ENCODE measurements at regions not wholly inside any gene's neighbourhood (a gene's known extent, or its start where the extent isn't known, plus 50 kb on each side); places are given as distances from the start of the nearest gene placed in this dataset.

DNA sequence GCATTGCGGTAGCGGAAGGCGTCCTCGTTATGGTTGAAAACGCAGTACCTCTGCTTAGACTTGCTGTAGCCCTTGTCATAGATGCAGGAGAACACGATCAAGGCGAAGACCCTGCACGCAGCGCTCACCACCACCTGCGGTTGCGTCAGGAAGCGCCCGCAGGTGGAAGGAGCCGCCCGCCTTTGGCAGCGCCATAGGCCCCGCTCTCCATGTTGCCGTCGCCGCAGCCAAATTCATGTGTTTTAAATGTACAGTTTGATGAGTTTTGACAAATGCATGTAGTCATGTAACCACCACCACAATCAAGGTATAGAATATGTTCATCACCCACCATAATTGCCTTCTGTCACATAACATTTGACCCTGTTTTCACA is 84.9 kb upstream of the CEP78 start:
- peaks cover 14% of the 10 kb centered on the region for H3K9me3 Mint-ChIP-seq
- no peak overlapping the region for H3K27ac Mint-ChIP-seq
- no peaks in the 10 kb centered on the region for H3K27me3 Mint-ChIP-seq (ENCODE audit: low read depth)
- no peaks in the 10 kb centered on the region for H3K4me1 Mint-ChIP-seq
- TF ChIP-seq, protein P1, sequence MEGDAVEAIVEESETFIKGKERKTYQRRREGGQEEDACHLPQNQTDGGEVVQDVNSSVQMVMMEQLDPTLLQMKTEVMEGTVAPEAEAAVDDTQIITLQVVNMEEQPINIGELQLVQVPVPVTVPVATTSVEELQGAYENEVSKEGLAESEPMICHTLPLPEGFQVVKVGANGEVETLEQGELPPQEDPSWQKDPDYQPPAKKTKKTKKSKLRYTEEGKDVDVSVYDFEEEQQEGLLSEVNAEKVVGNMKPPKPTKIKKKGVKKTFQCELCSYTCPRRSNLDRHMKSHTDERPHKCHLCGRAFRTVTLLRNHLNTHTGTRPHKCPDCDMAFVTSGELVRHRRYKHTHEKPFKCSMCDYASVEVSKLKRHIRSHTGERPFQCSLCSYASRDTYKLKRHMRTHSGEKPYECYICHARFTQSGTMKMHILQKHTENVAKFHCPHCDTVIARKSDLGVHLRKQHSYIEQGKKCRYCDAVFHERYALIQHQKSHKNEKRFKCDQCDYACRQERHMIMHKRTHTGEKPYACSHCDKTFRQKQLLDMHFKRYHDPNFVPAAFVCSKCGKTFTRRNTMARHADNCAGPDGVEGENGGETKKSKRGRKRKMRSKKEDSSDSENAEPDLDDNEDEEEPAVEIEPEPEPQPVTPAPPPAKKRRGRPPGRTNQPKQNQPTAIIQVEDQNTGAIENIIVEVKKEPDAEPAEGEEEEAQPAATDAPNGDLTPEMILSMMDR (IDR thresholded peaks at IDR 0.05; ENCODE audit: unreplicated experiment): no peak
- no peak overlapping the region for H3K4me3 Mint-ChIP-seq
- DNase-seq (ENCODE audit: low spot score in 2 of 2, unreplicated experiment in 2 of 2): no peak
- H3K36me3 Mint-ChIP-seq: no peaks in the 10 kb centered on the region

DNA sequence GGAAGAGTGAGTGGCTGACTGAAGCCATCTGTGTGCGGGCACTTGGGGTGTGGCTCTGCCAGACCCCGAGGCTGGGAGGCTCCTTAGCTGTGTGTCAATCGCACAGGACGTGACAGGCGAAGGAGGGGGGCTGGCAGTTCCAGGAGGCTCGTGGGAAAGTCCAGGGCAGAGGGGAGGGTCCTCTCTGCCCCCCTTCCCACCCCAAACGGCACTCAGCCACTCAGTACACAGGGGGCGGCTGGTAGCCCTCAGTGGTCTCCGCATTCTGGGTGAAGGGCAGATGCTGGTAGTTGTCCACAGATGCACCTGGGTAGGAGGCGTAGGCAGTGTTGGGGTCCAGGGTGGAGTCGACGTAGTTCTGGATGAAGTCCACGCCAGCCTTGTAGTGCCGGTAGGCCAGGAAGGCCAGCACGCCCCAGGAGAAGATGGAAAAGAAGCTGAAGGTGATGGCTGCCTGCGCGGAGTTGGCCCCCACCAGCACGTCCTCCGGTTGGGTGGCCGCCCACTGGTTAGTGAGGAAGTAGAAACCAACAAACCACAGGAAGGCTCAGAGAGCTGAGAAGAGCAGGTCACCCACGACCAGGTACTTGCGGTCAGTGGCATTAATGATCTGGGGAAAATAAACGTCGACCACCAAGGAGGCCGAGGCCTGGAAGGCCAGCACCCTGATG is 85.4 kb upstream of the CEP78 start:
- Mint-ChIP-seq H3K36me3 (no peaks in the 10 kb centered on the region), H3K27ac (no peak overlapping the region), H3K9me3 (peaks cover 12% of the 10 kb centered on the region), H3K27me3 (ENCODE audit: low read depth) (no peaks in the 10 kb centered on the region), H3K4me3 (no peak overlapping the region), H3K4me1 (no peaks in the 10 kb centered on the region)
- TF ChIP-seq, protein P1 (IDR thresholded peaks at IDR 0.05; ENCODE audit: unreplicated experiment): no peak
- no peak for DNase-seq (ENCODE audit: low spot score in 2 of 2, unreplicated experiment in 2 of 2)

DNA sequence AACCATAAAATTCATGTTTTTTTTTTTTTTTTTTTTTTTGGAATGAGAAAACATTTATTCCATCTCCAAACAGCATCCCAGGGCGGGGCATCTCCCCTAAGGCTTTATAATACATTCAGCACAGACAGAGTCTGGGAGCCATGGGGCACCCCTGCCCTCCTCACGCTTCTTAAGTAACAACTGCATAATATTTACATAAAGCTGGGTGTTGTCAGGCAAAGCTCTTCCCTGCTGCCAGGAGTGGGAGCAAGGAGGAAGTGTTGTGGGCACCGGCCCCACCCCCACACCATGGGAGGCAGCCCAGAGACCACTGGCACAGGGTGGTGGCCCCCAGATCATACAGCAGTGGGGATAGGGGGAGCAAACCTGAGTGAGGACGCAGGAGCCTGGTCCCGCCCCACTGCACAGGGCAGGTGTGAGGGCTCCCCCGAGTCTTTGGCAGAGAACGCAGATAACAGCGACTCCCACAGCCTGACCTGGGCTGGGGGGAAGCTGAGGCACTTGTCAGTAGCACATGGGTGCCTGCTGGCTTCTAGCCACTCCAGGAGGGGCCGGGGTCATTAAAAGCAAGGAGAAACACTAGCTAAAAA is 86.1 kb upstream of the CEP78 start:
- TF ChIP-seq, protein P1 (IDR thresholded peaks at IDR 0.05; ENCODE audit: unreplicated experiment): no peak
- no peak overlapping the region for H3K4me3 Mint-ChIP-seq
- H3K27me3 Mint-ChIP-seq (ENCODE audit: low read depth): no peaks in the 10 kb centered on the region
- no peak for DNase-seq (ENCODE audit: low spot score in 2 of 2, unreplicated experiment in 2 of 2)
- no peak overlapping the region for H3K27ac Mint-ChIP-seq
- H3K4me1 Mint-ChIP-seq: no peaks in the 10 kb centered on the region
- no peaks in the 10 kb centered on the region for H3K36me3 Mint-ChIP-seq
- peaks cover 10% of the 10 kb centered on the region for H3K9me3 Mint-ChIP-seq

DNA sequence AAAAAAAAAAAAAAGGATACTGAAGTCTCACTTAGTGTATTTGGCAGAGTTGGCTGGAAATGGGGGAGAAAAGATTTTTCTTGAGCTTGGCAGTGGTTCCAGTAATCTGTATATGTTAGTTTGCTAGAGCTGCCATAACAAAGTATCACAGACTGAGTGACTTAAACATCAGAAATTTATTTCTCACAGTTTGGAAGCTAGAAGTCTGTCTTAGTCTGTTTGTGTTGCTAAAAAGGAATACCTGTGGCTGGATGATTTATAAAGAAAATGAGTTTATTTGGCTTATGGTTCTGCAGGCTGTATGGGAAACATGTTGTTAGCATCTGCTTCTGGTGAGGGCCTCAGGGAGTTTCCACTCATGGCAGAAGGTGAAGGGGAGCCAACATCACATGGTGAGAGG is 89.6 kb upstream of the CEP78 start:
- no peak for DNase-seq (ENCODE audit: low spot score in 2 of 2, unreplicated experiment in 2 of 2)
- no peak overlapping the region for H3K4me3 Mint-ChIP-seq

DNA sequence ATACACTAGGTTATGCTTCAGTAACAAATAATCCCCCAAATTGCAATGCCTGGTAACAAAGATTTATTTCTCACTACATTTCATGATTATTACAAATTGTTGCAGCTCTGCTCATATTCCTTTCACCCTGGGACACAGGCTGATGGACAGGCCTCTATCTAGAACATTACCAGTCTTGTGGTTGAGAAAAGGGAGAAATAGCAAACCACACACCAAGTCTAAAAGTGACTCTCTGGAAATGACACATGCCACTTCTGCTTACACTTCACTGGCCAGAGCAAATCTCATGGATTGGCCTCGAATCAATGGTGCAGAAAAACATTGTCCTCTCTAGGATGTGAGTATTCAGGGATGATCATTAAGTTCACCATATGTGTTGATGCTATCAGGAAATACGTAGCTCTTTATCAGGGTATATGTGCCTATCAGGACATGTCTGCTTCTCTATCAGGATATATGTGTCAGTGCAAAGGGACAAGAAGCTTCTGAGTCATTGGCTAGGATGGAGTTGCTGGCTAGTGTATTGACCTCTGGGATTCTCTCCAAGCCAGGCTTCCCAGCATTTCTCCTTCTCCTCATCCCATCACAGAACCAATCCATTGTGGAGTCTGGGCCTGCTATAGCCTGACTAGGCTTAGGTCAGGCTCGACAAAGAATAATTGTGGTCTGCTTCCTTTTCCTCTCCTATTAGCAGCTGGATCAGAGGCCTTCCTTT is 91.1 kb upstream of the CEP78 start:
- Mint-ChIP-seq H3K9me3 (peaks cover 18% of the 10 kb centered on the region), H3K4me1 (peaks cover 16% of the 10 kb centered on the region), H3K4me3 (no peak overlapping the region), H3K36me3 (peaks cover 6% of the 10 kb centered on the region), H3K27me3 (ENCODE audit: low read depth) (no peaks in the 10 kb centered on the region), H3K27ac (no peak overlapping the region)
- no peak for DNase-seq (ENCODE audit: low spot score in 2 of 2, unreplicated experiment in 2 of 2)
- TF ChIP-seq, protein P1 (IDR thresholded peaks at IDR 0.05; ENCODE audit: unreplicated experiment): no peak

More for the DNA sequence above, 89.6 kb upstream of the CEP78 start:
- Mint-ChIP-seq H3K27me3 (ENCODE audit: low read depth) (no peaks in the 10 kb centered on the region), H3K27ac (no peak overlapping the region), H3K4me1 (peaks cover 16% of the 10 kb centered on the region), H3K9me3 (peaks cover 12% of the 10 kb centered on the region), H3K36me3 (peaks cover 4% of the 10 kb centered on the region)
- TF ChIP-seq, protein P1 (IDR thresholded peaks at IDR 0.05; ENCODE audit: unreplicated experiment): no peak

All from mesothelial cell of epicardium (in vitro differentiated cells).